Right ventricle myocardium inferior (tissue), 1 donor: ENCODE measurements at regions not wholly inside any gene's neighbourhood (a gene's known extent, or its start where the extent isn't known, plus 50 kb on each side); places are given as distances from the start of the nearest gene placed in this dataset.

Experiments used
- ATAC-seq: fragments of 200-7000 bp; cut with Tn5 transposase; one replicate; pipeline ENCODE4 v1.9.1; 2020; ENCODE audit warnings: mild to moderate bottlenecking, moderate library complexity
- DNase-seq: peaks from one replicate; pipeline ENCODE4 v3.0.0; 2021; ENCODE audit errors: missing footprints
- intact Hi-C: fragments of 100-400 bp; cut with DNase I; formaldehyde crosslinking; loops from one replicate; pipeline ENCODE4 v1.11.0; 2022
- donor health status: DM: no; HTN: yes; CAD: no; lungs with severe emphysema.

DNA sequence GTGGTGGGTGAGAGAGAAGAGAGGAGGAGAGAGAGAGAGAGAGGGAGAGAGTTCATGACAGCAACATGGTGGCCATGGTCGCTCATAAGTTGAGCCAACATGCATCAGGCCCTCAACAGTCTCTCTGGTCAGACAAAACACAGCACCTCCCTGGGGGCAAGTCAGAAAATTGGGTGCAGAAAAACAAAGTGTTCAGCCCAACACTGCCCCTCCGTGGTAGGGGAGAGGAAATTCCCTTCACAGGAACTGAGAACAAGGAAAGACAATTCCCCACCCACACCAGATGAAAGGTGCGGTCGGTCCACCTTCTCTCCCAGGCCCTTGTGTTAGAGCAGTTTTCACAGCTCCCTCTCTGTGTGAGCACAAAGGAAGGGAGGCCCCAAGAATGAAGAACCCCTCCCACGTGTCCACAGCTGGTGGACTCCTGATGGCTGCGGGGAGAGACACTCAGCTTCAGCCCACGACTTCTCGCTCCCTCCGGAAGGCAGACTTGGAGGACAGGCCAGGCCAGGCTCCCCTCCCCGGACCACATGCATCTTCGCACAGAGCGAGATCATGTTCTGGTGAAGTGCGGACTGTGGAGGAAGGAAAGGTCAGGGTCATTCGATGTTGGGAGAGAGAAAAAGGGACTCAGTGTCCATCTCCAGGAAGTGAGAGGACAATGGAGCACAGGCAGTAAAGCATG is 181.7 kb downstream of the ANAPC1 start:
- peak; percentile 51 for ATAC-seq
- no peak for DNase-seq
- intact Hi-C loops: no loop called here

DNA sequence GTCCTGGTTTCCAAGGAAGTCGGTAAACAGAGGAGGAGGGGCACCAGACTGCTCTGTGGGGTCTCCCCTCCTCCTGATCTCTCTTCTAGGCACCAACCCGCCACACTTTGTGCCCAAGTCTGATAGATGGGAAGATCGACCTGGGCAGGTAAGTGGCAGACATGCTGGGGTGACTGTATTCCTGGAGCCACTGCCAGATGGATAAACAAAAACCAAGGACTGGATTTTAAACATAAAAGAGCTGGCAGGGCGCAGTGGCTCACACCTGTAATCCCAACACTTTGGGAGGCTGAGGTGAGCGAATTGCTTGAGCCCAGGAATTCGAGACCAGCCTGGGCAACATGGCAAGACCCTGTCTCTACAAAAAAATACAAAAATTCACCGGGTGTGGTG is 181.2 kb downstream of the ANAPC1 start:
- ATAC-seq (no peak), DNase-seq (no peak)
- intact Hi-C loops: no loop called here

DNA sequence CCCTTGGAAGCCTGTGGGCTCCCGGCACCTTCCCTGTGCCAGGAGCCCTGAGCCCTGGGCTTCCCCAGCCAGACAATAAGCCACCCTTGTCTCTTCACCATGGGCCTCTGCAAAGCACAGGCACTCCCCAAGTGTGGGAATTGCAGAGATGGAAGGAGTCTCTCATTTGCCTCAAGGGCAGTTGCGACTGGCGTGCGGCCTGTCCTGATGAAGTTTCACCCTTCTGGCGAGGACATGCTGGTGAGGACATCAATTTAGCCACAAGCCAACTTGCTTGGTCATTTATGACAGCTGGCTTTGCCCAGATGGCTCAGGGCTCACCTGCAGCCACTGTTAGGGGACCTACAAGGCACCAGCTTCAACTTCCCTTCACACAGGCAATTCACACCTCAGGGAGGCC is 180.2 kb downstream of the ANAPC1 start:
- intact Hi-C loops: no loop called here
- ATAC-seq (no peak), DNase-seq (no peak)

DNA sequence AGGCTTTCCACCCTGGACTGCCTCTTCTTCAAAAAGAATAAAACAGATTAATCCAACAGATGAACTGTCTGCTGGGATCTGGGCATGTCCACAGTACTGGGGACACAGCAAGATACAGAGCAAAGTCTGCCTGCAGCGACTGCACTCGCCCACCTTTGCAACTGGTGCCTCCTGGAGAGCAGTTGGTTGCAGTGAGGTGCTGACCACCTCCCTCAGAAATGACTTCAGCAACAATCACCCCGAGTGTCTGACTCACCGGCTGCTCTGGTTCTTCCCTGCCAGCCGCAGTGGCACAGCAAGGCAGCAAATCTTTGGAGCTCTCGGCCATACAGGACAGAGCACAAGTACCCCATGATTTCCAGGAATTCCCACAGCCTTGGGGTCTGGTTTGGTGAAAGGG is 179.7 kb downstream of the ANAPC1 start:
- intact Hi-C loops: no loop called here
- no peak for ATAC-seq

DNA sequence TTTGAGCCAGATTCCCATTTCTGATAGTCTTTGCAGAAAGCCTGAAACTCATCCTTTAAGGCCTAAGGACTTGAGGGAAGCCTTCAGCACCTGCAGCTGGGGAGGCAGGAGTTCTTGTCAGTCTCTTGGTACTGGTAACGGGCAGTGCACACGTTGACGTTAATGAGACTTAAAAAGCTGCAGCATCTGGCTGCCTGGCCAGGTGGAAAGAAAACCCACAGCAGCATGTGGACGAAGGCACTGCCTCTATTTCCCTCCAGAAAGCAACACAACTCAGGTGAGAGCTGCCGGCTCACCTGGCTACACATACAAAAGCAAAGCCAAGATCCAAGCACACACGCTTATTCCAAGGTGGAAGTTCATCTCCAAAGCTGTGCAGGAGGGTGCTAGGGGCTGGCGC is 178.8 kb downstream of the ANAPC1 start:
- DNase-seq: no peak

More for the DNA sequence above, 179.7 kb downstream of the ANAPC1 start:
- no peak for DNase-seq

DNA sequence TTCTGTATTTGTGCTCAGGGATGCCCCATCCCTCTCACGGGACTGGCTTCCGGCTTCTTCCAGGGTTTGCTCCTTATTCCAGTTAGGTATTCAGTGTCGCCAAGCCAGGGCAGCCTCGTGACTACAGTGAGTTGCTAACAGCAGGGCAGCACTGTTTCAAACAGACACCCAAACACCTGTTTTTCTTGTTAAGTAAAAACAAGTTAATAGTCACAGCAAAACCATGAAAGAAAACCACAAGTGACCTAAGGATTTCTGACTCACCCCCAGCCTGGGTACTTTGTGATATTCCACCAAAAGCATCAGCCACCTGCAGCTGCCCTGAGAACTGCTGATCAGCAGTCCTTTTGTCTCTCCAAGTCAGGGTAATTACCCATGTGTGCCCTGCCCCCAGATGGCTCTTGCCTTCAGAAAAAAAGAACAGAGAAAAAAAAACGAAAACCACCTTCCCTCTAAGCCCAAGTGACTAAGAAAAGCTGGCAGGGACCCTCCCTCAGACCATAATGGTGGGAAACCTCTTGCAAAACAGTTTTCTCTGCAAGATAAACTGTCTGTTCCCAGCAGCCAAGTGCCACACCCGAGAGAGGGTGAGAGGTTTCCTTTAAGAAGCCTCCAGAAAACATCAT is 178.2 kb downstream of the ANAPC1 start:
- intact Hi-C loops: no loop called here
- ATAC-seq (no peak), DNase-seq (no peak)

More for the DNA sequence above, 178.8 kb downstream of the ANAPC1 start:
- ATAC-seq: no peak
- intact Hi-C loops: no loop called here

DNA sequence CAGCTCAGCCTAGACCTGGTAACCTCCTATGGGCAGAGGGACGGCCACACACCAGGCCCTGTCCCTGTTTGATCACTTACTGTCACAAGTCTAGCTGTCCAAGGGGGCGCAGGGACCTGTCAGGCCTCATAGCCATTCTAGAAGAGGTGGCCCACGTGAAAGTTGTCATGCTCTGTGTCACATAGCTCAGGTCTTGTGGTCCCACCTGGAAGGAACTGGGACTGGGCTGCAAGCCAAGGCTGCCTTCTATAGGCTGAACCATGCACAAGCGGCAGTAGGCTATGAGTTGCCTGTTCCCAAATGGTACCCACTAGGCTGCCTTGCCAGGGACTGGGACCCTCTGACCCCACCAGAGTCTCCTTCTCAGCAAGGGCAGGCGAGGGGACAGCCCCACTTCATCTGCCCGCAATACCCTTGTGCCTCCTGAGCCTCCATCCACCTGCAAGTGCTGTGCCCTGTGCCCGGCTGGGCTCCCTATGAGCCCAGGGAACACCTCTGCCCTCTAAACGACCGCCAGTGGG is 177.5 kb downstream of the ANAPC1 start:
- no peak for ATAC-seq
- no peak for DNase-seq
- intact Hi-C loops: no loop called here

DNA sequence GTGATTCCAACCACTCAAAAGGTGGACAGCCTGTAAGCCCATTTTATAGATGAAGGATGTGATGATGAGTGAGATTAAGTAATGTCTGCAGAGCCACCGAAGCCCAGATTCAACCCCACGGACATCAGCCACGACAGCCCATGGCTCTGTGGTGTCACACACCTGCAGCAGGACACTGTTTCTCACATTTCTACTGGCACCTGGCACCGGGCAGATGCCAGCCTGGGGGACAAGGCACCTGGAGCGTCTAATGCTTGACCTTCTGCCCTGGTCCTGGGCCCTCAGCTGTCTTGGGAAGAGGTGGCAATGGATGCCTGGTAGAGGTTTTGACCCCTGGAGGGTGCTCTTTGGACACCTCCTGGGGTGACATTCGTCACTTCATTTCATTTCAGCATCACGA is 176.3 kb downstream of the ANAPC1 start:
- ATAC-seq (no peak), DNase-seq (no peak)
- intact Hi-C loops: no loop called here

DNA sequence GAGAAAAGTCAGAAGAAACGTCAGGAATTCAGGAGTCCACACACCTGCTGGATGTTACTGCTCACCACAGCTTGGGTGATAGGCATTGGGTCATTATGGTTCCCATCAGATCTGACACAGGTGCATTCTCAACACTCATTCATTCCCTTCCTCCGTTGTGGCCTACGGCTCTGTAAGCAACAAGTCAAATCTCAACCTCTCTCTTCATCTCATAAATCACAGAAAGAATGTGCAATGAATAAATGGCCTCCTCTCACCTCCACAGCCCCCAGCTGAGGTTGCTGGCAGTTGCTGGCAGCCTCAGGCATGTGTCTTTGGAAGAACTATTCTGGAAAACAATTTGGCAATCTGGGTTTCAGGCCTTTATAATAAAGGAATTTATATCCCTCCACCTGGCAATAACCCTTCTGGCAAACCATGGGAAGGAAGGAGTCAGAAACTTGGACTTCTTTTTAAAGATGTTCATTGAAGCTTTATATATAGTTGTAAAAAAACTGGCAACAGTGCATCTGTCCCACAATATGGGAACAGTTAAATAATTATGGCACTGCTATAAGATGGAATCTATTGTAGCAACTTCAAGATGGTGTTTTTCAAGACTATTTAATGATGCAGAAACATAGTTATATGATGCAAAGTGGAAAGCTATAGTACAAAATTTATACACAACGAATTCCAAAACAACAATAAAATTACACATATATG is 175.4 kb downstream of the ANAPC1 start:
- ATAC-seq (no peak), DNase-seq (no peak)
- intact Hi-C loops: no loop called here

DNA sequence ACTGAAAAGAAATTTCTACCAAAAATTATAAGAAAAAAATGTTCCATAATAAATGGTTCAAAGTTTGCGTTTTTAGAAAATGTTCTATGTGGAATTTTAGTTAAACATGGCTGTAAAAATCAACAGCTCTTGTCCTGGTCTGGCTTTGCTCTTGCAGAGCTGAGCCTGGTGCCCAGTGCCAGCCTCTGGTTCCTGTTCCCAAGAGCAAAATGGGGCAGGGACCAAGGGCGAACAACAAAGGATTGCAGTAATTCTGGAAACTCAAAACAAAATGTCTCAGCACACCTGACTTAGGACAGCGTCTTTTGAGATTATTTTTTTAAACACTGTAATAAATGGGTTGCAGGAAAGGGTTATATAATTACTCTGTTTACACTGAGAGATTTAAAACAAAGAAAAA is 174.7 kb downstream of the ANAPC1 start:
- intact Hi-C loops: no loop called here
- ATAC-seq (no peak), DNase-seq (no peak)

DNA sequence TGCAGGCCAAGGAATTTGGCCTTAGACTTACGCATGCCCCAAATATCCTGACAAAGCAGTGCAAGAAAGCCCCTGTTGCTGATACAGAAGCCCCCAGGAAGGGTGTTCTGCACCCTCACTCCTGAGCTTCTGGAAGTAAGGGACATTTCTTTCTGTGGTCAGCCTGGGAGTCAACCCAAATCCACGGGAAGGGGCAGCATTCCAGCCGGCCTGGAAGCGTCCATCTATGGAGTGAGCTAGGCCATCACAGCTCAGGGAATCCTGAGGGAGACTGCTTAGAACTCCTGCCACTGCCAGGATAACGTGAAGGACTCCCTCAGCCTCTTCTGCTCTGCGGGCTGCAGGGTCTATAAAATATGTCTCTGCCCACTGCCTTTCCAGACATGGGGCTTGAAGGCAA is 173.9 kb downstream of the ANAPC1 start:
- DNase-seq (no peak), ATAC-seq (no peak)
- intact Hi-C loops: no loop called here

DNA sequence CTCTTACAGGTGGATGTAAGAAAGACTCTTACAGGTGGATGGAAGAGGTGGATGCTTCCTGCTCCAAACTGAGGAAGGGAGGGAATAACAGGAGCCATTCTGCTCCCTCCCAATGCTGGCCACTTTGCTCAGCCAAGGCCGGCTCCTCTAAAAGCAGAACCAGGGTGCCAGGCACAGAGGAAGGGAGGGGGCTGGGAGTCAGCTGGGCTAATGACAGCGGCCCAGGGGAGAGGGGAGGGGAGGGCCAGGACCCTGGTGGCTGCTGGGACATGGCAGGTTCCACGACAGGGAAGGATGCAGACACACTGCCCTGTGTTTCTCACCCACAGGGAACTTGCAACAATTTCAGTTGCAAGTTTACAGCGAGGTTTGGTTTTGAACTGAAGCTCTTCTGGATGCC is 173.4 kb downstream of the ANAPC1 start:
- intact Hi-C loops: no loop called here
- DNase-seq: no peak
- ATAC-seq: no peak

DNA sequence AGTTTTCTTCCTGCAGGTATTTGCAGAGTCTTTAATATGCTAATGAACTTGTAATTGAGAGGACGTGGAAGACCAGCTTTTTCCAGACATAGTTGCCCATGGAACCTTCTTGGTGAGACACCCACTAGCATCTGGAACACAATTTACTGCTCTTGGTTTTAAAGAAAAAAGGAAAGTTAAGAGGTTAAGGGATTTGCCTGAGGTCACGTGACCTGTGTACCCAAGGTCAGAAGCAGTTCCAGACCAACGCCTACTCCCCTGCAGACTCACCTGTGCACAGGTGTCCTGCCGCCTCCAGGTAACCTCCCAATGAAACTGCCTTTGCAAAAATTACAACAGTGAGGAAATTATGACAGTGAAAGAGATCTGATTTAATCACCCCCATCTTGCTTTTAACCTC is 172.7 kb downstream of the ANAPC1 start:
- DNase-seq (no peak), ATAC-seq (no peak)
- intact Hi-C loops: no loop called here

DNA sequence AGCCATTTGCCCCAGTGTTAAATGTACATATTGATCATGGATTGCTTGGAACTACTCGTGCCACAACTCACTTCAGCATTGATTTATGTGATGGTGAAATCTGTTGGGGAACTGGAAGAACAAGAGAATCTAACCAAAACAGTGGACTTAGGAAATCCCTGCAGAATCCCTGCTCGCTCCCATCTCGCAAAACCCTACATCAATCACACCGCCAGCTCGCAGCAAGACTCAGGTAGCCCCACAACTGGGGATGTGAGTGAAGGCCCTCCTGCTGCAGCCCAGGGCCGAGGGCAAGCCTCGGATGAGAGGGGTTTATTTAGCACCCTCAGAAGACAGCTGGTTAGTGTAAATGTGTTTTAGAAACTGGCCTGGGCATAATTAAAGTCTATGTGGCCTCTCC is 171.6 kb downstream of the ANAPC1 start:
- ATAC-seq (no peak), DNase-seq (no peak)
- intact Hi-C loops: no loop called here

DNA sequence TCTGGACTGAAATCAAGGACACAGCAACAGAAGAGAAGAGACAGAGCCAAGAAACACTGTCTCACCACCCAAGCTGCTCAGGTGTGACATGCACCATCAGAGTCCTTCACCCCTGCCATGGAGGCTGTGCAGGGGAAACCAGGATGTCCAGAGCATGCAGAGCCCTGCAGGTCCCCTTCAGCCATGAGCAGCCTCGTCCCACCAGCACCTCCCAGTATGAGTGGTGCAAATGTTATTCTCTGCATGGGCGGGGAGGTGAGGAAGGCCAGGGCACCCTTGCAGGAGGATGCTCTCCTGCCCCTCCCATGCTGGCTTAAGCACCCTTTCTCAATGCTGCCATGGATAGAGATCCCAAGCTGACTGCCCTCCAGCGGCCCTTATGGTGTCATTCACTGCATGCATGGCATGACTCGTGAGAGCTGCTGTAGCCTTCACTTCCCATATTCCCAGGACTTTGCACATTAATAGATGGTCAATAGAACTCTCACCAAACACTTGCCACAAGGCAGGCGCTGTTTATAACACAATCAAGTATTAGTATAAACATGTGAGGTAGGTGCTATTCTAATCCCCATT is 171.0 kb downstream of the ANAPC1 start:
- DNase-seq: no peak
- ATAC-seq: no peak
- intact Hi-C loops: no loop called here

DNA sequence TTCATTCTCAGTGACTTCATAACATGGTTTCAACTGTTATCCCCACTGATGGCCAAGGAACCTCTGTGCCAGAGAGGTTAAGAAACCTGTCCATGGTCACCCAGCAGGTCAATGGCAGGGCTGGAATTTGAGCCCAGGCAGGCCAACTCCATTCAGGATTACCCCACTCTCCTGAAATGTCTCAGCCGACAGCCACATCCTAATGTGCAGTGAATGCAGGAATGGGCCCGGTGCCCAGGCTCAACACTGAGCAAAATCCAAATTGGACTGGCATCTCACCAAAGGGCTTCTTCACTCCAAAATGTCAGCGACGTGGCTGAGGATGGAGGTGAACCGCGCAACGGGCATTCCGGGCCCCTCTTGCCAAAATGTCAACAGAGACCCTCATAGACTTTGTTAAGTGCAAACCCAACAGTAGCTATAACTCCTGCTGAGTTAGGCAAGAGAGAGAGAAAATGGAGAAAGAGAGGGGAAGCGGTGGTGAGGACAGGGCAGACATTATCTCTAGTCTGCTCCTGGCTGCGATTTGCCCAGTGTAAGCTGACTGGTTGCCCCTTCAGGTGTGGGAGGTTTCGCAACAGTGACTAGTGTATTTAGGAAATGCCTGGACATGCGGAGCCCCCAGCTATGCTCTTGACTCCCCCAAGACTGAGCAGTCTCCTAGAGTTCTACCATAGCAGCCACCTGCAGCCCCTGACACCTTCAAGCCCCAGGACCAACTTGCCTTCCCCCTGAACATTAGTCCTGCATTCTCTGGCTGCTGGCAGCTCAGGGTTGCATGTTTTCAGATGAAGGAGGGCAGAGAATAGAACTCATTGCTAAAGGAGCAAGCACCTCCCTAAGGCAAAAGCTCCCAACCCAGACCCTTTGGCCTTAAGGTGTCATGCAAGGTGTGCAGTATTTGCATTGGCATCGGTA is 167.7 kb downstream of the ANAPC1 start:
- intact Hi-C loops: no loop called here
- DNase-seq (no peak), ATAC-seq (peak; percentile 34)

DNA sequence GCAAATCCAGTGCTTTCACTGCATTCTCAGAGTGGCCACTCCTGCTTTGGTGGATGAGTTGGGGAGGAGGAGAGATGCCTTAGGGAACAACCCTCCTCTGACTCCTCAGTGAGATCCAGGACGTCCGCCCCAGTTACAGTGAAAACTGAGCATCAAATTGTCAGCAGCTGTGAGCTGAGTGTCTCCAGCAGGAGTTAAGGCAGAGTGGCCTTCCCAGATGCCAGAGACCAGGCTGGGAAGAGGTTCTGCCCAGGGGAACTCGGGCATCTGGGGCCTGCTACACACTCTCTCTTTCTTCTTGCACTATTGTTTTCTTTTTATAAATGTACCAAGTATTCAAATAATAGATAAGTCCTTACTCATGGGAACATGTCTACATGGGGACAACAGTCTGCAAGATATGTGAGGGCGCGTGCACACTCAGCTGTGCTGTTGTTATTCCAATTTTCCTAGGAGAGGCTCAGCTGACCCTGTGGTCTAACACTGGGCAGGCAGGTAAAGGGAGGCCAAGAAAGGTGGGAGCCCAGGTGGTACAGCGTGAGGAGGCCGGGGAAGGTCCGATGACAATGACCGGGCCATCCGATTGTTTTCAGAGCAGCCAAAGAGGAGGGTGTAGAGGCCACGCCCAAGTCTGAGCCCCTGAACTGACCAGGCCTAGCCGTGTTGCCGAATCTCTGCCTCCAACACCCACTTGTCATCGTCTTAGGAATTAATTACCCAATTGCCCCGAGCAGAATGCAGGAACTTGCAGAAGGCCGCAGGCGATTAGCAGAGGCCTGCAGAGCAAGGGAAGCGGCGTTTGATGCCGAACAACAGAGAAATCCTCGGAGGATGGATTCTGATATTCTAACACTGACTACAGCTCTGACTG is 166.9 kb downstream of the ANAPC1 start:
- DNase-seq (no peak), ATAC-seq (no peak)
- intact Hi-C loops: no loop called here
